OCI-LY3 (cell line): ENCODE measurements at regions not wholly inside any gene's neighbourhood (a gene's known extent, or its start where the extent isn't known, plus 50 kb on each side); places are given as distances from the start of the nearest gene placed in this dataset.
A peak's percentile ranks its signal among the peaks of the same experiment; 100 is the strongest.

Experiments used
- H2AFZ ChIP-seq: fragments of 200-600, 300-600 bp; shearing (Covaris generic); 2 replicates; pipeline ENCODE4 v1.6.0; 2014; ENCODE audit warnings: antibody characterized with exemption, low read depth, low read length
- H3K27ac ChIP-seq: fragments of 200-600, 300-600 bp; sonication (generic); 2 replicates; pipeline ENCODE4 v1.5.1; 2014; ENCODE audit warnings: mild to moderate bottlenecking, low read length, moderate library complexity, mixed read lengths
- H3K27me3 ChIP-seq: fragments of 200-600, 300-600 bp; sonication (generic); 2 replicates; pipeline ENCODE4 v1.6.1; 2014; ENCODE audit warnings: low read depth, low read length, mixed read lengths
- H3K36me3 ChIP-seq: fragments of 200-600, 300-600 bp; sonication (generic); replicated peaks from 2 replicates; pipeline ENCODE3; 2014; ENCODE audit warnings: low read depth, low read length, mixed read lengths
- H3K4me1 ChIP-seq: fragments of 300-600, 200-600 bp; sonication (generic); 2 replicates; pipeline ENCODE4 v1.6.1; 2014; ENCODE audit warnings: low read length, mixed read lengths
- H3K4me2 ChIP-seq: fragments of 200-600, 300-600 bp; sonication (generic); 2 replicates; pipeline ENCODE4 v1.6.1; 2014; ENCODE audit warnings: low read length, mixed read lengths
- H3K4me3 ChIP-seq: fragments of 300-600, 200-600 bp; sonication (generic); 2 replicates; pipeline ENCODE4 v1.5.1; 2014; ENCODE audit warnings: antibody characterized with exemption, mild to moderate bottlenecking, low read length, moderate library complexity
- H3K79me2 ChIP-seq: fragments of 300-600, 200-600 bp; shearing (Covaris generic); 2 replicates; pipeline ENCODE4 v1.6.1; 2014; ENCODE audit warnings: mild to moderate bottlenecking, low read length, mixed read lengths
- H3K9ac ChIP-seq: fragments of 300-600, 200-600 bp; shearing (Covaris generic); 2 replicates; pipeline ENCODE4 v1.6.0; 2014; ENCODE audit warnings: mild to moderate bottlenecking, low read length, moderate library complexity
- H3K9me3 ChIP-seq: fragments of 200-600, 300-600 bp; shearing (Covaris generic); 2 replicates; pipeline ENCODE4 v1.6.1; 2014; ENCODE audit warnings: low read length, mixed read lengths; ENCODE audit not compliant: insufficient read depth
- H4K20me1 ChIP-seq: fragments of 200-600, 300-600 bp; sonication (generic); 2 replicates; pipeline ENCODE4 v1.6.1; 2016; ENCODE audit warnings: low read length, mixed read lengths; ENCODE audit not compliant: insufficient read depth
- CTCF ChIP-seq: fragments of 200-600, 300-600 bp; sonication (generic); IDR thresholded peaks from 2 replicates; pipeline ENCODE4 v1.5.1; 2014; ENCODE audit warnings: antibody characterized with exemption, low read length, low read depth
- EZH2phosphoT487 ChIP-seq: fragments of 200-600 bp; shearing (Covaris generic); IDR thresholded peaks from 2 replicates; pipeline ENCODE4 v1.6.1; 2018; ENCODE audit warnings: antibody characterized with exemption, mixed run types, low read depth

- H3K27ac ChIP-seq, result no peak overlapping the region
- H3K4me2 ChIP-seq, result no peak overlapping the region
- no peaks in the 10 kb centered on the region for H3K79me2 ChIP-seq
Measured at GRCh38 chr4:117777721-117778120, 256.6 kb upstream of the NDST3 start.

GRCh38 chr4:117783716-117784115 lies 250.6 kb upstream of the NDST3 start:
- Histone ChIP-seq H3K4me3 (no peak overlapping the region), H2AFZ (0 out of 2 replicates have a peak overlapping the region, but pooled peaks have one; percentile 27)

More at GRCh38 chr4:117777721-117778120, 256.6 kb upstream of the NDST3 start:
- Histone ChIP-seq H4K20me1 (no peaks in the 10 kb centered on the region), H3K4me1 (no peaks in the 10 kb centered on the region), H3K9me3 (no peaks in the 10 kb centered on the region), H3K27me3 (no peaks in the 10 kb centered on the region), H3K4me3 (no peak overlapping the region), H2AFZ (no peak overlapping the region), H3K9ac (no peak overlapping the region), H3K36me3 (no peaks in the 10 kb centered on the region)
- TF ChIP-seq EZH2phosphoT487 (no peak), CTCF (no peak)

GRCh38 chr4:117784266-117784665 lies 250.0 kb upstream of the NDST3 start:
- H3K79me2 ChIP-seq, result no peaks in the 10 kb centered on the region
- TF ChIP-seq CTCF (no peak), EZH2phosphoT487 (no peak)
- H3K4me2 ChIP-seq, result no peak overlapping the region
- H2AFZ ChIP-seq, result no peak overlapping the region
- no peaks in the 10 kb centered on the region for H4K20me1 ChIP-seq
- no peaks in the 10 kb centered on the region for H3K36me3 ChIP-seq
- H3K9me3 ChIP-seq, result no peaks in the 10 kb centered on the region
- no peaks in the 10 kb centered on the region for H3K4me1 ChIP-seq
- no peak overlapping the region for H3K27ac ChIP-seq
- no peaks in the 10 kb centered on the region for H3K27me3 ChIP-seq
- H3K9ac ChIP-seq, result no peak overlapping the region
- H3K4me3 ChIP-seq, result no peak overlapping the region

More at GRCh38 chr4:117783716-117784115, 250.6 kb upstream of the NDST3 start:
- no peaks in the 10 kb centered on the region for H3K27me3 ChIP-seq
- no peak overlapping the region for H3K4me2 ChIP-seq
- H3K36me3 ChIP-seq, result no peaks in the 10 kb centered on the region
- H3K9ac ChIP-seq, result no peak overlapping the region
- no peaks in the 10 kb centered on the region for H4K20me1 ChIP-seq
- no peak overlapping the region for H3K27ac ChIP-seq
- H3K9me3 ChIP-seq, result no peaks in the 10 kb centered on the region
- TF ChIP-seq CTCF, result no peak
- TF ChIP-seq EZH2phosphoT487, result no peak
- no peaks in the 10 kb centered on the region for H3K79me2 ChIP-seq
- no peaks in the 10 kb centered on the region for H3K4me1 ChIP-seq

GRCh38 chr4:117786566-117786965 lies 247.7 kb upstream of the NDST3 start:
- H3K9ac ChIP-seq, result no peak overlapping the region
- H2AFZ ChIP-seq, result no peak overlapping the region
- no peaks in the 10 kb centered on the region for H4K20me1 ChIP-seq
- TF ChIP-seq CTCF (no peak), EZH2phosphoT487 (no peak)
- no peak overlapping the region for H3K4me2 ChIP-seq
- H3K79me2 ChIP-seq, result no peaks in the 10 kb centered on the region
- H3K27ac ChIP-seq, result no peak overlapping the region
- H3K27me3 ChIP-seq, result no peaks in the 10 kb centered on the region
- H3K36me3 ChIP-seq, result no peaks in the 10 kb centered on the region
- H3K4me1 ChIP-seq, result no peaks in the 10 kb centered on the region
- no peak overlapping the region for H3K4me3 ChIP-seq
- H3K9me3 ChIP-seq, result no peaks in the 10 kb centered on the region
